GM12874 (cell line): ENCODE measurements at regions not wholly inside any gene's neighbourhood (a gene's known extent, or its start where the extent isn't known, plus 50 kb on each side); places are given as distances from the start of the nearest gene placed in this dataset.

Experiments
- TF ChIP-seq, protein P1 (sequence below): IDR thresholded peaks from 2 replicates; pipeline ENCODE4 v1.5.1; 2011; ENCODE audit warnings: low read depth, mild to moderate bottlenecking, control low read depth, low read length, moderate library complexity; ENCODE audit not compliant: insufficient read depth

DNA sequence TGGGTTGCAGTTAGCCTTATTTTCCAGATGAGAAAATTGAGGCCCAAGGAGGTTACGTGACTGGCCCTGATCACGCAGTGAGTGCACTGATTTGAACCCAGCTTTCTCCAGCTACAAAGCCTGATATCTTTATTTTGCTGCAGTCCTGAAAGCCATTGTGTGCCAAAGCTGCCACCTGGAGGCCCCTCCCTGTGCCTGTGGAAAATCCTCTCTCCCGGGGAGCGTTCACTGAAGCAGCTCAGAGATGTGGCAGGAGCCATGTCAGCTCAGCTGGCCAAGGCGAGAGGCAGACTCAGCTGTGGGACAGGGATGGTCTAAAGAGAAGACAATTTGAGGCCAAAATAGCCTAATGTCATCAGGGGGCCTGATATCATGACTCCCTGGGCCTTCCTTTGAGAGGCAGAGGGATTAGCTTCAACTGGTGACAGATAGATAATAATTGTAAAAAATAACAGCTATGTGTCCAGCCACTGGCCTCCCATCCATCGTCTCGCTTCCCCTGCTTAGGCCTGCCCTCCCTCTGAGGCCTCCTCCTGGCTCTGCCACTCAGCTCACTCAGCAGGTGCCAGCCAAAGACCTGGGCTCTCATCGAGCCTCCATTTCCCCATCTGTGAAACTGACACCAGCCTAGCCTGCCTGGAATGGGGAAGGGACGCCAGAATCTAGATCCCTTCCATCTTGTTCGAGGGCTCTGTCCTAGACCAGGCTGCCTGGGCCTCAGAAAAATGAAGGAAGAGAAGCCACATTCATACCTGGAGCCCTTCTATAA is 74.3 kb upstream of the GGTA1 start:
- TF ChIP-seq, protein P1, sequence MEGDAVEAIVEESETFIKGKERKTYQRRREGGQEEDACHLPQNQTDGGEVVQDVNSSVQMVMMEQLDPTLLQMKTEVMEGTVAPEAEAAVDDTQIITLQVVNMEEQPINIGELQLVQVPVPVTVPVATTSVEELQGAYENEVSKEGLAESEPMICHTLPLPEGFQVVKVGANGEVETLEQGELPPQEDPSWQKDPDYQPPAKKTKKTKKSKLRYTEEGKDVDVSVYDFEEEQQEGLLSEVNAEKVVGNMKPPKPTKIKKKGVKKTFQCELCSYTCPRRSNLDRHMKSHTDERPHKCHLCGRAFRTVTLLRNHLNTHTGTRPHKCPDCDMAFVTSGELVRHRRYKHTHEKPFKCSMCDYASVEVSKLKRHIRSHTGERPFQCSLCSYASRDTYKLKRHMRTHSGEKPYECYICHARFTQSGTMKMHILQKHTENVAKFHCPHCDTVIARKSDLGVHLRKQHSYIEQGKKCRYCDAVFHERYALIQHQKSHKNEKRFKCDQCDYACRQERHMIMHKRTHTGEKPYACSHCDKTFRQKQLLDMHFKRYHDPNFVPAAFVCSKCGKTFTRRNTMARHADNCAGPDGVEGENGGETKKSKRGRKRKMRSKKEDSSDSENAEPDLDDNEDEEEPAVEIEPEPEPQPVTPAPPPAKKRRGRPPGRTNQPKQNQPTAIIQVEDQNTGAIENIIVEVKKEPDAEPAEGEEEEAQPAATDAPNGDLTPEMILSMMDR, result no peak

- TF ChIP-seq, protein P1, result no peak
Measured at GRCh38 chr9:121574774-121575519, 75.3 kb upstream of the GGTA1 start.

GRCh38 chr9:121576281-121577075 is 75.0 kb upstream of the DAB2IP start:
- TF ChIP-seq, protein P1, result no peak

DNA sequence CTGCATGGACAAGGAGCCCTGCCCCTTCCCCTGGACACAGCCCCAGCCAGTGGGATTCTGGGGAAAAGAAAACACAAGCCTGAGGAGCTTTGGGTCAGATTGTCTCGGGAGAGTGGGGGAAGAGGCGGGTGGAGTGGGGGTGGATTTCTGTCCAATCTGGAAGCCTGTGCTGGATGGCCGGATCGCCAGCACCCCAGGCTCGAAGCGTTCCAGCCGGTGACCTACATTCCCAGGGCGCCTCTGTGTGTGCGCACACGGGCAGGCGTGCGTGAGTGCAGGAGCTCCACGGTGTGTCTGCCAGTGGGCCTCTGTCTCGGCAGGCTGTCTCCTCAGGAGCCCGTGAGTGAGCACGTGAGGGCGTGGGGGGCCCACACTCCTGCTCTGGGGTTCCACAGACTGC is 74.3 kb upstream of the DAB2IP start:
- TF ChIP-seq, protein P1, result no peak

DNA sequence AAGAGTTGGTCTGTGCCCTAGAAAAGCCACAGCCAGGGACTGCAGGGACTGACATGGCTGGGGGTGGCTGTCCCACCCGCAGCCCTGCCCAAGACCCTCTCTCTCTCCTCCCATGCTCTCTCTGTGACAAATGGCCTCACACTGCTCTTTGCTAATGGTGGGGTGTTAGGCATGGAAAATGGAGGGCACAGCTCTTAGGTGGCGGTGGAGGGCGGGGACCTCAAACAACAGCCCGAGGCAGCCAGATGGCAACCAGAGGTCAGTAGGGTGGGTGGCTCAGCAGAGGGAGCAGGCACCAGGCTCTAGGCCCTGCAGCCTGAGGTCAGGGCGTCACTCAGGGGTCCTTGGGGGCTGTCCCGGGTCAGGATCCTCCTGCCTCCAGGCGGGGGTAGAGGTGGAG is 73.9 kb upstream of the DAB2IP start:
- TF ChIP-seq, protein P1, result no peak

DNA sequence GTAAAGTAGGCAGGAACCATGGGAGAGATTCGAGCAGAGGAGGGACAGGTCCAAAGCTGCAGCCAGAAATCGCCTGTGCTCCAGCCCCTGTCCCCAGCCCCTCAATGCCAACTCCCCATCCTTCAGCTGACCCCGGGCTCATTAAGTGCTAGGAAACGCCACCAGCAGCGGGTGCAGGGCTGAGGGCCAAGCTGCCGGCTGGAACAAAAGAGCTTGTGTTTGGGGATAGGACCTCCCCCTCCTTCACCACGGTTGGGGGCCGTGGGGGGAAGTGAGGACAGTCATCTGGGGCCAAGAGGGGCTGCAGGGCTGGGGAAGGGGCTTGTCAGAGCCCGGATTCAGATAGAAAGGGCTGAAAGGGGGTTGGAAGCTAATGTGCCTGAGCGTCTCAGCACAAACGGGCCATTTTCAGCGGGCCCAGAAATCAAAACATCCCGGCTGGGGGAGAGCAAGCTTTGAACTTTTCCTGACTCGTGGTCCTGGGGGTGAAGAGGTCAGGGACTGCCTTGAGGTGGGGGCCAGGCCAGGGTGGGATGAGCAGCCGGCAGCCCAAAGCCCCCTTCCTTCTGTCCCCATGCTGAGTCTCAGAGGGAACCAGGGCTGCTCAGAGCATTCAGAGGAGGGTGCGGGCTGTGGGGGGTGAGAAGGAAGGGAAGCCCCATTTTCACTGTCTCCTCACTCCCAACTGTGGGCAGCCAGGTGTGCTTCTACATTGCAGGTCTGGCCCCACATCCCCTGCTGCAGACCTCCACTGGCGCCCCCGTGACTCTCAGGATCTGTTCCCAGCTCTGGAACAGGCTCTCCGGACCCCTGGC is 69.4 kb upstream of the DAB2IP start:
- TF ChIP-seq, protein P1, result no peak
